Hepatocyte (in vitro differentiated cells): ENCODE measurements at regions not wholly inside any gene's neighbourhood (a gene's known extent, or its start where the extent isn't known, plus 50 kb on each side); places are given as distances from the start of the nearest gene placed in this dataset.
"Not testable (repeated sequence)": the region's sequence is repeated elsewhere in the genome, so short reads cannot be mapped to it uniquely, and the experiment has no call there.

Experiments
- CTCF ChIP-seq: fragments of 200-600 bp; sonication (generic); IDR thresholded peaks from 2 replicates; pipeline ENCODE4 v1.5.1; 2016; ENCODE audit warnings: antibody characterized with exemption, mild to moderate bottlenecking; ENCODE audit not compliant: poor library complexity
- EZH2 ChIP-seq: fragments of 200-600 bp; sonication (generic); IDR thresholded peaks from 2 replicates; pipeline ENCODE4 v1.6.1; 2016; ENCODE audit warnings: antibody characterized with exemption, mild to moderate bottlenecking, borderline replicate concordance
- EZH2phosphoT487 ChIP-seq: fragments of 200-600 bp; sonication (generic); IDR thresholded peaks from one replicate; pipeline ENCODE4 v1.6.1; 2018; ENCODE audit warnings: antibody characterized with exemption, mild to moderate bottlenecking, low read depth, moderate library complexity; ENCODE audit not compliant: unreplicated experiment, severe bottlenecking

GRCh38 chr11:45738194-45738593 lies 66.8 kb upstream of the SLC35C1 start:
- not testable (repeated sequence) for TF ChIP-seq CTCF, EZH2, EZH2phosphoT487
